IMR-90 (cell line): ENCODE measurements at regions not wholly inside any gene's neighbourhood (a gene's known extent, or its start where the extent isn't known, plus 50 kb on each side); places are given as distances from the start of the nearest gene placed in this dataset.

Source experiments
- ATAC-seq: fragments of 200-7000 bp; cut with Tn5 transposase; 2 replicates; pipeline ENCODE4 v1.9.1; 2020; ENCODE audit warnings: low read depth, mild to moderate bottlenecking, moderate library complexity
- BruUV-seq: library from RNA; stranded (reverse); fragments of 400-500 nt; replicated peaks from 2 replicates; lab custom pipeline; 2021; lab: Mats Ljungman, UMichigan
- CTCF ChIA-PET: fragments of 300-600 bp; formaldehyde crosslinking; extraction: SDS; loops from one replicate; lab custom pipeline; 2021; ENCODE audit warnings: antibody characterized with exemption; lab: Yijun Ruan, JAX
- POLR2A ChIA-PET: fragments of 300-600 bp; sonication (Branson Sonifier 250); formaldehyde crosslinking; loops from one replicate; lab custom pipeline; 2022; ENCODE audit warnings: antibody characterized with exemption; ENCODE audit not compliant: unreplicated experiment; lab: Charles Lee
- DNase-seq: peaks from one replicate; pipeline ENCODE4 v3.0.0; 2013
- H2AFZ ChIP-seq: replicated peaks from 2 replicates; pipeline ENCODE3; 2013; ENCODE audit warnings: low read length, mild to moderate bottlenecking; ENCODE audit not compliant: poor library complexity
- H2AK5ac ChIP-seq: 2 replicates; pipeline ENCODE4 v1.6.1; 2013; ENCODE audit warnings: low read depth, low read length, inconsistent platforms
- H2AK9ac ChIP-seq: replicated peaks from 2 replicates; pipeline ENCODE3; 2013; ENCODE audit warnings: mild to moderate bottlenecking, low read depth, low read length, moderate library complexity; ENCODE audit not compliant: poor library complexity
- H2BK120ac ChIP-seq: 2 replicates; pipeline ENCODE4 v1.6.1; 2013; ENCODE audit warnings: low read depth, low read length, inconsistent platforms
- H2BK15ac ChIP-seq: 3 replicates; pipeline ENCODE4 v1.6.1; 2013; ENCODE audit warnings: low read depth, low read length, inconsistent platforms
- H2BK20ac ChIP-seq: 2 replicates; pipeline ENCODE4 v1.6.1; 2013; ENCODE audit warnings: low read depth, mild to moderate bottlenecking, inconsistent platforms, low read length, moderate library complexity
- H2BK5ac ChIP-seq: 2 replicates; pipeline ENCODE4 v1.6.1; 2013; ENCODE audit warnings: mild to moderate bottlenecking, low read depth, low read length, inconsistent platforms; ENCODE audit not compliant: poor library complexity, severe bottlenecking
- H3K14ac ChIP-seq: replicated peaks from 2 replicates; pipeline ENCODE4 v1.6.1; 2013; ENCODE audit warnings: low read depth, low read length, inconsistent platforms
- H3K18ac ChIP-seq: 2 replicates; pipeline ENCODE4 v1.6.1; 2013; ENCODE audit warnings: low read depth, low read length, control low read depth
- H3K23ac ChIP-seq: 2 replicates; pipeline ENCODE4 v1.6.1; 2013; ENCODE audit warnings: low read depth, low read length, inconsistent platforms
- H3K27ac ChIP-seq: 2 replicates; pipeline ENCODE4 v1.5.1; 2013; ENCODE audit warnings: mild to moderate bottlenecking, control low read depth, low read length; ENCODE audit not compliant: insufficient read depth
- H3K27me3 ChIP-seq: 2 replicates; pipeline ENCODE4 v1.6.1; 2013; ENCODE audit warnings: low read length; ENCODE audit not compliant: control insufficient read depth, insufficient read depth
- H3K36me3 ChIP-seq: 2 replicates; pipeline ENCODE4 v1.6.1; 2013; ENCODE audit warnings: low read length, mixed read lengths; ENCODE audit not compliant: control insufficient read depth, insufficient read depth
- H3K4ac ChIP-seq: 2 replicates; pipeline ENCODE4 v1.6.1; 2013; ENCODE audit warnings: low read depth, low read length, inconsistent platforms
- H3K4me1 ChIP-seq: 2 replicates; pipeline ENCODE4 v1.6.1; 2013; ENCODE audit warnings: low read length, mixed read lengths; ENCODE audit not compliant: control insufficient read depth, insufficient read depth
- H3K4me2 ChIP-seq: 2 replicates; pipeline ENCODE4 v1.6.1; 2013; ENCODE audit warnings: low read depth, mild to moderate bottlenecking, control low read depth, low read length, moderate library complexity
- H3K4me3 ChIP-seq: 2 replicates; pipeline ENCODE4 v1.5.1; 2013; ENCODE audit warnings: low read depth, mild to moderate bottlenecking, control low read depth, low read length, moderate library complexity; ENCODE audit not compliant: insufficient read depth
- H3K56ac ChIP-seq: 2 replicates; pipeline ENCODE4 v1.6.1; 2013; ENCODE audit warnings: low read length, inconsistent platforms; ENCODE audit not compliant: insufficient read depth; ENCODE audit errors: extremely low read depth
- H3K79me1 ChIP-seq, 2 experiments: 2 replicates each; pipeline ENCODE4 v1.6.1; 2013; ENCODE audit warnings: low read length in 2 of 2, inconsistent platforms in 1 of 2, low read depth in 1 of 2
- H3K9ac ChIP-seq: 2 replicates; pipeline ENCODE4 v1.6.1; 2013; ENCODE audit warnings: low read depth, low read length, control low read depth
- H3K9me1 ChIP-seq: 2 replicates; pipeline ENCODE4 v1.6.1; 2013; ENCODE audit warnings: low read length, inconsistent platforms; ENCODE audit not compliant: insufficient read depth
- H3K9me3 ChIP-seq: 2 replicates; pipeline ENCODE4 v1.6.1; 2013; ENCODE audit warnings: low read length; ENCODE audit not compliant: control insufficient read depth, insufficient read depth
- H4K20me1 ChIP-seq: 2 replicates; pipeline ENCODE4 v1.6.1; 2013; ENCODE audit warnings: low read length, inconsistent platforms; ENCODE audit not compliant: insufficient read depth
- H4K5ac ChIP-seq: 2 replicates; pipeline ENCODE4 v1.6.1; 2013; ENCODE audit warnings: mild to moderate bottlenecking, low read depth, low read length, control low read depth
- H4K8ac ChIP-seq, 2 experiments: 2 replicates each; pipeline ENCODE4 v1.6.1; 2013; ENCODE audit warnings: low read depth in 2 of 2, low read length in 2 of 2, control low read depth in 1 of 2, inconsistent platforms in 1 of 2
- H4K91ac ChIP-seq: 2 replicates; pipeline ENCODE4 v1.6.1; 2013; ENCODE audit warnings: low read depth, low read length, inconsistent platforms; ENCODE audit not compliant: insufficient read depth
- BHLHE40 ChIP-seq: fragments of 150-350 bp; IDR thresholded peaks from 2 replicates; pipeline ENCODE4 v1.6.1; 2016; ENCODE audit warnings: mild to moderate bottlenecking, low read depth, low read length
- CHD1 ChIP-seq: IDR thresholded peaks from 2 replicates; pipeline ENCODE4 v1.6.1; 2012; ENCODE audit warnings: low read depth, low read length, improper control_type of control experiment
- CTCF ChIP-seq: conservative IDR thresholded peaks from 2 replicates; pipeline ENCODE4 v1.5.1; 2012; ENCODE audit warnings: mild to moderate bottlenecking, low read depth, low read length, improper control_type of control experiment
- ELK1 ChIP-seq: fragments of 150-350 bp; IDR thresholded peaks from 2 replicates; pipeline ENCODE4 v1.6.1; 2016; ENCODE audit warnings: low read depth, mild to moderate bottlenecking, low read length, moderate library complexity, borderline replicate concordance
- FOS ChIP-seq: fragments of 150-350 bp; IDR thresholded peaks from 2 replicates; pipeline ENCODE4 v1.6.1; 2016; ENCODE audit warnings: low read depth, low read length
- MAZ ChIP-seq: IDR thresholded peaks from 2 replicates; pipeline ENCODE4 v1.6.1; 2012; ENCODE audit warnings: low read depth, mild to moderate bottlenecking, low read length, improper control_type of control experiment, moderate library complexity, borderline replicate concordance
- NFE2L2 ChIP-seq: fragments of 150-350 bp; IDR thresholded peaks from 2 replicates; pipeline ENCODE4 v1.6.1; 2016; ENCODE audit warnings: low read depth, mild to moderate bottlenecking, low read length
- POLR2A ChIP-seq: IDR thresholded peaks from 2 replicates; pipeline ENCODE4 v1.6.1; 2012; ENCODE audit warnings: mild to moderate bottlenecking, low read depth, low read length
- RCOR1 ChIP-seq: IDR thresholded peaks from 2 replicates; pipeline ENCODE4 v1.6.1; 2012; ENCODE audit warnings: mild to moderate bottlenecking, low read length, improper control_type of control experiment; ENCODE audit not compliant: insufficient replicate concordance
- RFX5 ChIP-seq: IDR thresholded peaks from 2 replicates; pipeline ENCODE4 v1.8.0; 2012; ENCODE audit warnings: low read depth, mild to moderate bottlenecking, low read length, moderate library complexity
- SMC3 ChIP-seq: fragments of 150-350 bp; IDR thresholded peaks from 2 replicates; pipeline ENCODE4 v1.6.1; 2016; ENCODE audit warnings: low read depth, mild to moderate bottlenecking, antibody characterized with exemption, low read length, moderate library complexity
- USF2 ChIP-seq: fragments of 150-350 bp; IDR thresholded peaks from 2 replicates; pipeline ENCODE4 v1.6.1; 2017; ENCODE audit warnings: mild to moderate bottlenecking, antibody characterized with exemption, low read length, low read depth
- WGBS, 2 experiments: methylation state at CpG; one replicate each; pipeline versions ENCODE4 v1.1.5 to v1.1.7; 2013; ENCODE audit warnings: missing lambda C conversion rate in 2 of 2; ENCODE audit not compliant: insufficient read length in 1 of 2; ENCODE audit errors: extremely low coverage in 2 of 2; 5-methylcytosine and 5-hydroxymethylcytosine counted together
- dilution Hi-C: fragments of 300-500 bp; cut with HindIII; formaldehyde crosslinking; loops from one replicate; pipeline ENCODE4 v1.14.3; 2018; ENCODE audit warnings: low sequenced_read_pairs; ENCODE audit not compliant: unreplicated experiment
- in situ Hi-C: fragments of 300-500 bp; cut with MboI; formaldehyde crosslinking; loops from 3 replicates; pipeline ENCODE4 v1.14.3; 2019; ENCODE audit warnings: low sequenced_read_pairs, inconsistent platforms, mixed read lengths
- intact Hi-C: fragments of 100-400 bp; cut with micrococcal nuclease; formaldehyde crosslinking; loops from 2 replicates; pipeline ENCODE4 v1.10.0; 2022

- DNase-seq, result no peak
- Histone ChIP-seq H2BK20ac (no peak overlapping the region), H2BK15ac (no peak overlapping the region), H3K27me3 (no peaks in the 10 kb centered on the region), H3K36me3 (no peaks in the 10 kb centered on the region), H3K56ac (no peak overlapping the region), H2AK5ac (no peak overlapping the region), H4K91ac (no peak overlapping the region), H2BK5ac (no peak overlapping the region), H4K20me1 (no peaks in the 10 kb centered on the region), H3K9me3 (peaks cover 5% of the 10 kb centered on the region; the same call in 1 of the 2 replicates), H3K9me1 (no peaks in the 10 kb centered on the region), H3K4me1 (no peaks in the 10 kb centered on the region), H3K4ac (no peak overlapping the region), H3K9ac (no peak overlapping the region), H2BK120ac (no peak overlapping the region), H3K23ac (no peak overlapping the region), H4K8ac (no peak overlapping the region), H4K5ac (no peak overlapping the region), H3K4me2 (no peak overlapping the region), H2AFZ (no peak overlapping the region), H3K79me1 (no peaks in the 10 kb centered on the region), H2AK9ac (no peak overlapping the region), H3K4me3 (no peak overlapping the region), H3K18ac (no peak overlapping the region), H3K14ac (no peak overlapping the region), H3K27ac (no peak overlapping the region)
- POLR2A ChIA-PET, result no interaction called here
- CTCF ChIA-PET, result no interaction called here
- WGBS, 2 experiments, result no CpG with 5 or more reads among the region's 2 CpGs
- dilution Hi-C loops (no loop called here), intact Hi-C loops (no loop called here), in situ Hi-C loops (no loop called here)
- no TSS peak for BruUV-seq
- TF ChIP-seq FOS (no peak), NFE2L2 (no peak), POLR2A (no peak), USF2 (no peak), RFX5 (no peak), RCOR1 (no peak), CHD1 (no peak), CTCF (no peak), BHLHE40 (no peak), SMC3 (no peak), MAZ (no peak), ELK1 (no peak)
- no peak for ATAC-seq
These were observed 359.6 kb downstream of the FOXO1 start for GRCh38 chr13:40306817-40307216.
